Fibroblast of the aortic adventitia (primary cell): ENCODE measurements at regions not wholly inside any gene's neighbourhood (a gene's known extent, or its start where the extent isn't known, plus 50 kb on each side); places are given as distances from the start of the nearest gene placed in this dataset.

Experiments used
- DNase-seq: peaks from one replicate; pipeline ENCODE4 v3.0.0-alpha.2; 2010; ENCODE audit warnings: low read depth
- H3K4me3 ChIP-seq: 2 replicates; pipeline ENCODE4 v1.5.1; 2011; ENCODE audit warnings: low read depth, mild to moderate bottlenecking, control low read depth, low read length, moderate library complexity
- TF ChIP-seq, protein P1 (sequence below): IDR thresholded peaks from 2 replicates; pipeline ENCODE4 v1.5.1; 2011; ENCODE audit warnings: mild to moderate bottlenecking, low read length, control low read depth, inconsistent platforms; ENCODE audit not compliant: insufficient read depth

DNA sequence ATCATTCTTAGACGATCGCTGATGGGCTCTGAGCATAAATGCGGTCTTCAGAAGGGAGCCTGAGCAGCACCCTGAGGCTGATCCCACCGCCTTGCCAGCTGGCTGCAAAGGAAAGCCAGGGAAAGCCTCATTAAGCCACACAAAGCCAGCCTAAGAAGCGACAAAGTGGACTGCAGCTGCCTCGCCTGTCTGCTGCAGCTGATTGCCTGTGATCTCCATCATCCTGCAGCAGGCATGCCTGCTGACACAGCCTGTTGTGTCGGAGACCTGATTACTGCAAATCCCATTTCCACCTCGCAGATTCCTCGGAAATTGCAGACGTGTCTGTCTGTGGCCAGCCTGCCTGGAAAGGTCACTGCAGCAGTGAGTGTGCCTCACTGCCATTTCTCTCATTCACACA is 1087.0 kb upstream of the AUTS2 start:
- no peak overlapping the region for H3K4me3 ChIP-seq
- TF ChIP-seq, protein P1, sequence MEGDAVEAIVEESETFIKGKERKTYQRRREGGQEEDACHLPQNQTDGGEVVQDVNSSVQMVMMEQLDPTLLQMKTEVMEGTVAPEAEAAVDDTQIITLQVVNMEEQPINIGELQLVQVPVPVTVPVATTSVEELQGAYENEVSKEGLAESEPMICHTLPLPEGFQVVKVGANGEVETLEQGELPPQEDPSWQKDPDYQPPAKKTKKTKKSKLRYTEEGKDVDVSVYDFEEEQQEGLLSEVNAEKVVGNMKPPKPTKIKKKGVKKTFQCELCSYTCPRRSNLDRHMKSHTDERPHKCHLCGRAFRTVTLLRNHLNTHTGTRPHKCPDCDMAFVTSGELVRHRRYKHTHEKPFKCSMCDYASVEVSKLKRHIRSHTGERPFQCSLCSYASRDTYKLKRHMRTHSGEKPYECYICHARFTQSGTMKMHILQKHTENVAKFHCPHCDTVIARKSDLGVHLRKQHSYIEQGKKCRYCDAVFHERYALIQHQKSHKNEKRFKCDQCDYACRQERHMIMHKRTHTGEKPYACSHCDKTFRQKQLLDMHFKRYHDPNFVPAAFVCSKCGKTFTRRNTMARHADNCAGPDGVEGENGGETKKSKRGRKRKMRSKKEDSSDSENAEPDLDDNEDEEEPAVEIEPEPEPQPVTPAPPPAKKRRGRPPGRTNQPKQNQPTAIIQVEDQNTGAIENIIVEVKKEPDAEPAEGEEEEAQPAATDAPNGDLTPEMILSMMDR, result no peak
- no peak for DNase-seq

DNA sequence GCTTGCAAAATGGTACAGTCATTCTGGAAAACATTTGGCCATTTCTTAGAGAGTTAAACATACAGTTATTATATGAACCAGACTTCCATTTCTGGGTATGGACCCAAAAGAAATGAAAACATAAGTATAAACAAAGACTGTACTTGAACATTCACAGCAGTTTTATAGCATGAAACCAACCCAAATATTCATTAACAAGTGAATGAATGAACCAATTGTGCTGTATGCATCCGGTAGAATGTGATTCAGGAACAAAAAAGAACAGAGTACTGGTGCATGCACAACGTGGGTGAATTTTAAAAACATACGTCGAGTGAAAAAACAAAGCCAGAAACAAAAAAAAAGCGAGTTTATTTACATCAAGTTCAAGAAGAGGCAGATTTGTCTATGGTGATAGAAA is 1085.8 kb upstream of the AUTS2 start:
- TF ChIP-seq, protein P1, result no peak
- no peak for DNase-seq
- H3K4me3 ChIP-seq, result no peak overlapping the region

DNA sequence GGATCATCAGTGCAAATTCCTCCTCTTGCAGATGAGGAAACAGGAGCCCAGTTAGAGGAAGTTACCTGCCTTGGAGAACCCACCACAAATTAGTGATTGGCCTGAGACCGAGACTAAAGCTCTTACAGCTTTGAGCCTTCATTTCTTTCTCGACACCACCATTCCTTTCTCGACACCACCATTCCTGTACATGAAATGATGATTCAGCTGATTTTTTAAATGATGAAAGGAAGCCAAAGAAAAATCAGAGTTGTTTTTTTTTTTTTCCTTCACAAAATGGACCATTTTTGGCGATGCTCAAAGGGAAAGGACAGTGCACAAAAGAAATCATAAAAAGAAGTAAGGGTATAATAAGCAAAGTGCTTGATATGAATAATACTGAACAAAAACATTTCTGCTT is 1080.2 kb upstream of the AUTS2 start:
- DNase-seq, result no peak
- TF ChIP-seq, protein P1, result no peak
- no peak overlapping the region for H3K4me3 ChIP-seq

DNA sequence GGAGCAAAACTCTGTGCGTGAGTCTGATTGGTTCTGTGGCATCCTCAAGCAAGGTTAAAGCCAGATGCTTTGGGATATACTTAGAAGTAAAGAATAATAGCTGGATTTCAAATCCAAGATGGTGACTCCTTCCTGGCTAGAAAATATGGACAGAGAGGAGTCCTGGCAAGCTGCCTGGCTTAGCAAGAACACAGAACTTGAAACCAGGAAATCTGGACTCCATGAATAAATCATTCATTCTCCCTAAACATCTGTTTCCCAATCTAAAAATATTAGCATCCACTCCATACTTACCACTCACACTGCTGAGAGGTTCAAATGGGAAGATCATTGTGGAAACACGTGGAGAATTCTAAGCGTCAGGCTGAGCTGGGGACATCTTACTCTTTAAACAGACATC is 1074.1 kb upstream of the AUTS2 start:
- TF ChIP-seq, protein P1, result no peak
- H3K4me3 ChIP-seq, result no peak overlapping the region
- no peak for DNase-seq

DNA sequence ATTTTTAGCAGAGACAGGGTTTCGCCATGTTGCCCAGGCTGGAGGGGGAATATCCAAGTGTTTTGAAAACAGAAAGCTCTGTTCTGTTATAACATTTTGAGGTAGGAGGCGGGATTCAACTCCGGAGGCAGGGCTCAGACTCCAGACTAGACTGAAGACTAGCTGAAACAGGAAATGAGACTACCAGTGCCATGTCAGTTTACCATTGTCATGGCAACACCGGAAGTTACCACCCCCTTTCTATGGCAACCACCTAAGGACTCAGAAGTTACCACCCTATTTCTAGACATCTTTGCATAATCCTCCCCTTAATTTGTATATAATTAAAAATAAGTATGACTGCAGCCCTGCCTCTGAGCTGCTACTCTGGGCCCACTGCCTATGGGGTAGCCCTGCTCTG is 1069.1 kb upstream of the AUTS2 start:
- no peak for DNase-seq
- H3K4me3 ChIP-seq, result no peak overlapping the region
- TF ChIP-seq, protein P1, result no peak

DNA sequence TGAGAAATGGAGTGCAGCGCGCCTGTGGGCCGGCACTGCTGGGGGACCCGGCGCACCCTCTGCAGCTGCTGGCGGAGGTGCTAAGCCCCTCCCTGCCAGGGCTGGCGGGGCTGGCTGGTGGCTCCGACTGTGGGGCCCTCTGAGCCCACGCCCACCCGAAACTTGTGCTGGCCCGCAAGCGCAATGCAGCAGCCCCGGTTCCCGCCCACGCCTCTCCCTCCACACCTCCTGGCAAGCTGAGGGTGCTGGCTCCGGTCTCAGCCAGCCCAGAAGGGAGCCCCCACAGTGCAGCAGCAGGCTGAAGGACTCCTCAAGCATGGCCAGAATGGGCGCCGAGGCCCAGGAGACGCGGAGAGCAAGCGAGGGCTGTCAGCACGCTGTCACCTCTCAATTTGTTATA is 1063.0 kb upstream of the AUTS2 start:
- TF ChIP-seq, protein P1, result no peak
- no peak for DNase-seq
- H3K4me3 ChIP-seq, result no peak overlapping the region

DNA sequence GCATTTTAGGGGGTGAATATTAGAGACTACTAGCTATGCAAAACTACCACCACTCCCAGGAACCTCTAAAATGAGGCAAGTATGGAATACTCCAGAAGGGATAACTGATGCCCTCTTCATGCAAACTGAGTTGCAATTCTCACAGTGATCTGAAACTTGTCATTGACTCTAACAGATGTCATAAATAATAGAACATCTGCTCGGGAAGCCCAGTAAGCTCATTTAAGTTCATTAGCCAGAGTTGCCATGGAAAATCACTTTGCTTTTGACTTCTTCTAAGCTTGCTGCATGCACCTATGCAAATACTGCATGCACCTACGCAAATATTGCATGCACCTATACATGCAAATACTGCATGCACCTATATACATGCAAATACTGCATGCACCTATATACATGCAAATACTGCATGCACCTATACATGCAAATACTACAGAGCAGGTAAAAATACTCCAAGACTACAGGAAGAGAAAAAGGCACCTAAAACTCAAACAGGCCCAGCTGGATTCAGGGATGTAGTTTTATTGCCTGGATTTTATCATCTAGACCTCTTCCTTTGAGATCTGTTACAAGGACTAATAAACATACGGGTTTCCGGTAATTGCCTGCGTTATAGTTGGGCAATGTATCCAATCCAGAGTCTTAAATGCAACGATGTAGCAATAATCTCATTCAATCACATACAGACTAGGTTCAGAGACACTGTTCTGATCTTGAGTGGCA is 1061.1 kb upstream of the AUTS2 start:
- TF ChIP-seq, protein P1, result no peak
- no peak overlapping the region for H3K4me3 ChIP-seq
- no peak for DNase-seq
